GM12878 (cell line): ENCODE measurements at regions not wholly inside any gene's neighbourhood (a gene's known extent, or its start where the extent isn't known, plus 50 kb on each side); places are given as distances from the start of the nearest gene placed in this dataset.

Experiments used
- ATAC-seq: fragments of 200-7000 bp; cut with Tn5 transposase; 3 replicates; pipeline ENCODE4 v1.9.1; 2020; ENCODE audit warnings: mild to moderate bottlenecking, moderate library complexity
- BruUV-seq: library from RNA; stranded (reverse); fragments of 400-500 nt; replicated peaks from 2 replicates; lab custom pipeline; 2021; lab: Mats Ljungman, UMichigan
- CTCF ChIA-PET: fragments of 300-600 bp; sonication (Branson Sonifier 250); formaldehyde crosslinking; extraction: SDS; loops from one replicate; lab custom pipeline; 2021; ENCODE audit warnings: inconsistent platforms; lab: Yijun Ruan, JAX
- POLR2A ChIA-PET: fragments of 350-600 bp; formaldehyde crosslinking; extraction: SDS; loops from one replicate; lab custom pipeline; 2021; ENCODE audit warnings: inconsistent platforms; lab: Charles Lee
- RAD21 ChIA-PET: fragments of 300-600 bp; sonication (Branson Sonifier 250); formaldehyde crosslinking; loops from one replicate; lab custom pipeline; 2023; ENCODE audit warnings: antibody characterized with exemption; ENCODE audit not compliant: unreplicated experiment; lab: Charles Lee
- SMC1A ChIA-PET: fragments of 300-600 bp; sonication (Branson Sonifier 250); formaldehyde crosslinking; loops from one replicate; lab custom pipeline; 2023; ENCODE audit not compliant: unreplicated experiment, uncharacterized antibody; lab: Charles Lee
- DNase-seq: peaks from one replicate; pipeline ENCODE4 v3.0.0-alpha.2; 2011; ENCODE audit warnings: low read depth, low spot score
- FAIRE-seq: peaks from 3 replicates; lab custom pipeline; 2011; peaks lifted over from hg19 to GRCh38; lab: Jason Lieb, UNC
- H2AFZ ChIP-seq: 2 replicates; pipeline ENCODE4 v1.6.0; 2011; ENCODE audit warnings: low read depth, low read length, control low read depth; ENCODE audit not compliant: control insufficient read depth
- H3K27ac ChIP-seq: 2 replicates; pipeline ENCODE4 v1.5.1; 2011; ENCODE audit warnings: control low read depth; ENCODE audit not compliant: control insufficient read depth, insufficient read depth
- H3K27me3 ChIP-seq, 2 experiments: replicated peaks in 1 of 2; 2 replicates each; pipeline versions ENCODE4 v1.6.0 to v1.6.1; 2011; ENCODE audit warnings: low read length in 1 of 2; ENCODE audit not compliant: control insufficient read depth in 2 of 2, insufficient read depth in 2 of 2
- H3K36me3 ChIP-seq, 2 experiments: 2 replicates each; pipeline ENCODE4 v1.5.1; 2011; ENCODE audit warnings: low read length in 1 of 2; ENCODE audit not compliant: control insufficient read depth in 2 of 2, insufficient read depth in 2 of 2
- H3K4me1 ChIP-seq: 2 replicates; pipeline ENCODE4 v1.6.1; 2011; ENCODE audit warnings: mild to moderate bottlenecking, low read length, moderate library complexity, mixed read lengths; ENCODE audit not compliant: control insufficient read depth, insufficient read depth
- H3K4me2 ChIP-seq: 2 replicates; pipeline ENCODE4 v1.6.0; 2011; ENCODE audit warnings: control low read depth; ENCODE audit not compliant: control insufficient read depth, insufficient read depth
- H3K4me3 ChIP-seq: fragments of 200-600 bp; sonication (generic); 2 replicates; pipeline ENCODE4 v1.5.1; 2016
- H3K79me2 ChIP-seq: 2 replicates; pipeline ENCODE4 v1.6.0; 2011; ENCODE audit warnings: low read length; ENCODE audit not compliant: control insufficient read depth, insufficient read depth
- H3K9ac ChIP-seq: 2 replicates; pipeline ENCODE4 v1.8.0; 2011; ENCODE audit warnings: low read length, control low read depth, mixed read lengths; ENCODE audit not compliant: control insufficient read depth, insufficient read depth
- H3K9me3 ChIP-seq: replicated peaks from 3 replicates; pipeline ENCODE4 v1.5.1; 2011; ENCODE audit warnings: mild to moderate bottlenecking, low read length; ENCODE audit not compliant: control insufficient read depth, insufficient read depth
- H4K20me1 ChIP-seq: 2 replicates; pipeline ENCODE4 v1.6.0; 2011; ENCODE audit not compliant: control insufficient read depth, insufficient read depth
- BMI1 ChIP-seq: fragments of 450-650 bp; IDR thresholded peaks from 2 replicates; pipeline ENCODE4 v1.6.1; 2016; ENCODE audit warnings: mild to moderate bottlenecking, moderate library complexity, borderline replicate concordance
- CBX5 ChIP-seq: sonication (generic); IDR thresholded peaks from 2 replicates; pipeline ENCODE4 v1.6.1; 2016; ENCODE audit warnings: low read depth, moderate library complexity, mild to moderate bottlenecking, inconsistent platforms
- NFYA ChIP-seq: IDR thresholded peaks from 2 replicates; pipeline ENCODE4 v1.6.1; 2011; ENCODE audit warnings: low read depth, mild to moderate bottlenecking, low read length, improper control_type of control experiment, borderline replicate concordance
- PML ChIP-seq: IDR thresholded peaks from 2 replicates; pipeline ENCODE4 v1.6.1; 2012; ENCODE audit warnings: low read length, inconsistent platforms
- RAD21 ChIP-seq: IDR thresholded peaks from 2 replicates; pipeline ENCODE4 v1.6.1; 2011; ENCODE audit warnings: mild to moderate bottlenecking, low read depth, low read length, moderate library complexity; ENCODE audit not compliant: insufficient read depth
- STAT3 ChIP-seq: IDR thresholded peaks from 2 replicates; pipeline ENCODE4 v1.6.1; 2011; ENCODE audit warnings: low read depth, low read length, improper control_type of control experiment
- ZZZ3 ChIP-seq: IDR thresholded peaks from 2 replicates; pipeline ENCODE4 v1.6.1; 2011; ENCODE audit warnings: low read depth; ENCODE audit not compliant: control insufficient read depth, insufficient read length
- in situ Hi-C: fragments of 300-500 bp; cut with MboI; formaldehyde crosslinking; loops from 9 replicates; pipeline ENCODE4 v1.14.3; 2018; ENCODE audit warnings: mixed read lengths
- intact Hi-C: fragments of 100-400 bp; cut with micrococcal nuclease; formaldehyde crosslinking; loops from one replicate; pipeline ENCODE4 v1.14.2; 2022; ENCODE audit not compliant: unreplicated experiment
- TF ChIP-seq, protein P1 (sequence below): IDR thresholded peaks from 2 replicates; pipeline ENCODE4 v1.6.1; 2012; ENCODE audit warnings: low read depth, low read length, improper control_type of control experiment
- TF ChIP-seq, protein P2 (sequence below): fragments of 150-350 bp; IDR thresholded peaks from 2 replicates; pipeline ENCODE4 v1.6.1; 2014; ENCODE audit warnings: mild to moderate bottlenecking, low read depth, low read length
- TF ChIP-seq, protein P3 (sequence below), 3 experiments: IDR thresholded peaks in 2 of 3; conservative IDR thresholded peaks in 1 of 3; 2 replicates each; pipeline ENCODE4 v1.5.1; 2011; ENCODE audit warnings: low read depth in 3 of 3, low read length in 3 of 3, mild to moderate bottlenecking in 3 of 3, control low read depth in 2 of 3, moderate library complexity in 2 of 3, inconsistent platforms in 1 of 3, mixed read lengths in 1 of 3; ENCODE audit not compliant: control insufficient read depth in 2 of 3, insufficient read depth in 1 of 3; ENCODE audit errors: extremely low read depth in 1 of 3
- TF ChIP-seq, protein P4 (sequence below): IDR thresholded peaks from 2 replicates; pipeline ENCODE4 v1.6.1; 2012; ENCODE audit warnings: low read depth, low read length, improper control_type of control experiment
- TF ChIP-seq, protein P5 (sequence below): fragments of 450-650 bp; IDR thresholded peaks from 2 replicates; pipeline ENCODE4 v1.6.1; 2017; ENCODE audit warnings: mild to moderate bottlenecking, low read depth, inconsistent platforms; ENCODE audit not compliant: poor library complexity, severe bottlenecking
- TF ChIP-seq, protein P6 (sequence below): fragments of 150-350 bp; IDR thresholded peaks from 2 replicates; pipeline ENCODE4 v1.6.1; 2016; ENCODE audit warnings: low read depth, low read length

DNA sequence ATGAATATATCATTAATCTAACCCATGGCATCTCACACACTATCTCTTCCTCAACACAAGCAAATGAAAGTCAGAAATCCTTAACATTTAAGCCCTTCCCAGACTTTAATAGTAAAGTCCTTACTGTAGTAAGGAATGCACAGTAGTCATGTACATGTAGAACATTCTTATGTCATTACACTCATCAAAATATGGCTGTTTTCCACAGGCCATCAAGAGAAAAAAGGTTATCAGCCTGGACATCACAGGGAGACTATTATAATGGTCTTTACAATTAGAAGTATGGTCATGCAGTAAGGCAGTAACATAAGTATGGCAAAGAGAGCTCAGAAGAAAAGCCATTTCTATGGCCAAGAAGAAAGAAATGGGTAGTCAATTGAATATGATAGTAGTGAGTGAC lies 121.2 kb downstream of the SLC6A15 start:
- intact Hi-C loops (no loop called here), in situ Hi-C loops (no loop called here)
- CTCF ChIA-PET, result interaction anchor here (0.6 kb wide), 1 partner anchor 188 kb away, joined by 3 read pairs; no protein-coding TSS in a partner anchor
- no peak overlapping the region for H3K4me3 ChIP-seq
- BruUV-seq, result no TSS peak
- no peaks in the 10 kb centered on the region for H4K20me1 ChIP-seq
- DNase-seq (no peak), ATAC-seq (no peak), FAIRE-seq (no peak)
- H3K9me3 ChIP-seq, result no peaks in the 10 kb centered on the region
- no peak overlapping the region for H3K4me2 ChIP-seq
- no peaks in the 10 kb centered on the region for H3K79me2 ChIP-seq
- H3K4me1 ChIP-seq, result no peaks in the 10 kb centered on the region
- H3K27me3 ChIP-seq, result no peaks in the 10 kb centered on the region
- no peaks in the 10 kb centered on the region for H3K36me3 ChIP-seq
- RAD21 ChIA-PET, result no interaction called here
- H3K27ac ChIP-seq, result no peak overlapping the region
- SMC1A ChIA-PET, result interaction anchor here (1.6 kb wide), 1 partner anchor 10 kb away, joined by 3 read pairs; no protein-coding TSS in a partner anchor
- POLR2A ChIA-PET, result no interaction called here
- H2AFZ ChIP-seq, result no peak overlapping the region
- no peak overlapping the region for H3K9ac ChIP-seq
- TF ChIP-seq ZZZ3, result no peak
- no peak for TF ChIP-seq CBX5
- TF ChIP-seq PML, result no peak
- TF ChIP-seq BMI1, result no peak
- TF ChIP-seq, protein P1, sequence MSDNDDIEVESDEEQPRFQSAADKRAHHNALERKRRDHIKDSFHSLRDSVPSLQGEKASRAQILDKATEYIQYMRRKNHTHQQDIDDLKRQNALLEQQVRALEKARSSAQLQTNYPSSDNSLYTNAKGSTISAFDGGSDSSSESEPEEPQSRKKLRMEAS, result no peak
- TF ChIP-seq, protein P2, sequence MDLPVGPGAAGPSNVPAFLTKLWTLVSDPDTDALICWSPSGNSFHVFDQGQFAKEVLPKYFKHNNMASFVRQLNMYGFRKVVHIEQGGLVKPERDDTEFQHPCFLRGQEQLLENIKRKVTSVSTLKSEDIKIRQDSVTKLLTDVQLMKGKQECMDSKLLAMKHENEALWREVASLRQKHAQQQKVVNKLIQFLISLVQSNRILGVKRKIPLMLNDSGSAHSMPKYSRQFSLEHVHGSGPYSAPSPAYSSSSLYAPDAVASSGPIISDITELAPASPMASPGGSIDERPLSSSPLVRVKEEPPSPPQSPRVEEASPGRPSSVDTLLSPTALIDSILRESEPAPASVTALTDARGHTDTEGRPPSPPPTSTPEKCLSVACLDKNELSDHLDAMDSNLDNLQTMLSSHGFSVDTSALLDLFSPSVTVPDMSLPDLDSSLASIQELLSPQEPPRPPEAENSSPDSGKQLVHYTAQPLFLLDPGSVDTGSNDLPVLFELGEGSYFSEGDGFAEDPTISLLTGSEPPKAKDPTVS, result no peak
- TF ChIP-seq, protein P3, sequence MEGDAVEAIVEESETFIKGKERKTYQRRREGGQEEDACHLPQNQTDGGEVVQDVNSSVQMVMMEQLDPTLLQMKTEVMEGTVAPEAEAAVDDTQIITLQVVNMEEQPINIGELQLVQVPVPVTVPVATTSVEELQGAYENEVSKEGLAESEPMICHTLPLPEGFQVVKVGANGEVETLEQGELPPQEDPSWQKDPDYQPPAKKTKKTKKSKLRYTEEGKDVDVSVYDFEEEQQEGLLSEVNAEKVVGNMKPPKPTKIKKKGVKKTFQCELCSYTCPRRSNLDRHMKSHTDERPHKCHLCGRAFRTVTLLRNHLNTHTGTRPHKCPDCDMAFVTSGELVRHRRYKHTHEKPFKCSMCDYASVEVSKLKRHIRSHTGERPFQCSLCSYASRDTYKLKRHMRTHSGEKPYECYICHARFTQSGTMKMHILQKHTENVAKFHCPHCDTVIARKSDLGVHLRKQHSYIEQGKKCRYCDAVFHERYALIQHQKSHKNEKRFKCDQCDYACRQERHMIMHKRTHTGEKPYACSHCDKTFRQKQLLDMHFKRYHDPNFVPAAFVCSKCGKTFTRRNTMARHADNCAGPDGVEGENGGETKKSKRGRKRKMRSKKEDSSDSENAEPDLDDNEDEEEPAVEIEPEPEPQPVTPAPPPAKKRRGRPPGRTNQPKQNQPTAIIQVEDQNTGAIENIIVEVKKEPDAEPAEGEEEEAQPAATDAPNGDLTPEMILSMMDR (IDR thresholded peaks at IDR 0.05 in 2 of 3, conservative IDR thresholded peaks at IDR 0.05 in 1 of 3; ENCODE audit: control insufficient read depth in 2 of 3, extremely low read depth in 1 of 3, insufficient read depth in 1 of 3, low read depth in 3 of 3, low read length in 3 of 3), result no peak
- no peak for TF ChIP-seq NFYA
- TF ChIP-seq, protein P4, sequence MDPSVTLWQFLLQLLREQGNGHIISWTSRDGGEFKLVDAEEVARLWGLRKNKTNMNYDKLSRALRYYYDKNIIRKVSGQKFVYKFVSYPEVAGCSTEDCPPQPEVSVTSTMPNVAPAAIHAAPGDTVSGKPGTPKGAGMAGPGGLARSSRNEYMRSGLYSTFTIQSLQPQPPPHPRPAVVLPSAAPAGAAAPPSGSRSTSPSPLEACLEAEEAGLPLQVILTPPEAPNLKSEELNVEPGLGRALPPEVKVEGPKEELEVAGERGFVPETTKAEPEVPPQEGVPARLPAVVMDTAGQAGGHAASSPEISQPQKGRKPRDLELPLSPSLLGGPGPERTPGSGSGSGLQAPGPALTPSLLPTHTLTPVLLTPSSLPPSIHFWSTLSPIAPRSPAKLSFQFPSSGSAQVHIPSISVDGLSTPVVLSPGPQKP, result no peak
- TF ChIP-seq, protein P5, sequence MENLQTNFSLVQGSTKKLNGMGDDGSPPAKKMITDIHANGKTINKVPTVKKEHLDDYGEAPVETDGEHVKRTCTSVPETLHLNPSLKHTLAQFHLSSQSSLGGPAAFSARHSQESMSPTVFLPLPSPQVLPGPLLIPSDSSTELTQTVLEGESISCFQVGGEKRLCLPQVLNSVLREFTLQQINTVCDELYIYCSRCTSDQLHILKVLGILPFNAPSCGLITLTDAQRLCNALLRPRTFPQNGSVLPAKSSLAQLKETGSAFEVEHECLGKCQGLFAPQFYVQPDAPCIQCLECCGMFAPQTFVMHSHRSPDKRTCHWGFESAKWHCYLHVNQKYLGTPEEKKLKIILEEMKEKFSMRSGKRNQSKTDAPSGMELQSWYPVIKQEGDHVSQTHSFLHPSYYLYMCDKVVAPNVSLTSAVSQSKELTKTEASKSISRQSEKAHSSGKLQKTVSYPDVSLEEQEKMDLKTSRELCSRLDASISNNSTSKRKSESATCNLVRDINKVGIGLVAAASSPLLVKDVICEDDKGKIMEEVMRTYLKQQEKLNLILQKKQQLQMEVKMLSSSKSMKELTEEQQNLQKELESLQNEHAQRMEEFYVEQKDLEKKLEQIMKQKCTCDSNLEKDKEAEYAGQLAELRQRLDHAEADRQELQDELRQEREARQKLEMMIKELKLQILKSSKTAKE, result no peak
- TF ChIP-seq RAD21, result no peak
- TF ChIP-seq, protein P6, sequence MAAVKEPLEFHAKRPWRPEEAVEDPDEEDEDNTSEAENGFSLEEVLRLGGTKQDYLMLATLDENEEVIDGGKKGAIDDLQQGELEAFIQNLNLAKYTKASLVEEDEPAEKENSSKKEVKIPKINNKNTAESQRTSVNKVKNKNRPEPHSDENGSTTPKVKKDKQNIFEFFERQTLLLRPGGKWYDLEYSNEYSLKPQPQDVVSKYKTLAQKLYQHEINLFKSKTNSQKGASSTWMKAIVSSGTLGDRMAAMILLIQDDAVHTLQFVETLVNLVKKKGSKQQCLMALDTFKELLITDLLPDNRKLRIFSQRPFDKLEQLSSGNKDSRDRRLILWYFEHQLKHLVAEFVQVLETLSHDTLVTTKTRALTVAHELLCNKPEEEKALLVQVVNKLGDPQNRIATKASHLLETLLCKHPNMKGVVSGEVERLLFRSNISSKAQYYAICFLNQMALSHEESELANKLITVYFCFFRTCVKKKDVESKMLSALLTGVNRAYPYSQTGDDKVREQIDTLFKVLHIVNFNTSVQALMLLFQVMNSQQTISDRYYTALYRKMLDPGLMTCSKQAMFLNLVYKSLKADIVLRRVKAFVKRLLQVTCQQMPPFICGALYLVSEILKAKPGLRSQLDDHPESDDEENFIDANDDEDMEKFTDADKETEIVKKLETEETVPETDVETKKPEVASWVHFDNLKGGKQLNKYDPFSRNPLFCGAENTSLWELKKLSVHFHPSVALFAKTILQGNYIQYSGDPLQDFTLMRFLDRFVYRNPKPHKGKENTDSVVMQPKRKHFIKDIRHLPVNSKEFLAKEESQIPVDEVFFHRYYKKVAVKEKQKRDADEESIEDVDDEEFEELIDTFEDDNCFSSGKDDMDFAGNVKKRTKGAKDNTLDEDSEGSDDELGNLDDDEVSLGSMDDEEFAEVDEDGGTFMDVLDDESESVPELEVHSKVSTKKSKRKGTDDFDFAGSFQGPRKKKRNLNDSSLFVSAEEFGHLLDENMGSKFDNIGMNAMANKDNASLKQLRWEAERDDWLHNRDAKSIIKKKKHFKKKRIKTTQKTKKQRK, result no peak
- no peak for TF ChIP-seq STAT3
